ENCODE measurements at regions not wholly inside any gene's neighbourhood (a gene's known extent, or its start where the extent isn't known, plus 50 kb on each side); places are given as distances from the start of the nearest gene placed in this dataset.

GRCh38 chr2:155696571-155696970, 636.0 kb downstream of the NR4A2 start:
- TF ChIP-seq CTCF (conservative IDR thresholded peaks at IDR 0.05 in 1 of 2, IDR thresholded peaks at IDR 0.05 in 1 of 2; ENCODE audit: low read depth in 1 of 2, low read length in 2 of 2): no peak
- TF ChIP-seq EZH2 (IDR thresholded peaks at IDR 0.05; ENCODE audit: low read length, missing control alignments): no peak

All from fibroblast of lung (primary cell).